ENCODE measurements at regions not wholly inside any gene's neighbourhood (a gene's known extent, or its start where the extent isn't known, plus 50 kb on each side); places are given as distances from the start of the nearest gene placed in this dataset.

- Mint-ChIP-seq H3K4me3 (no peak overlapping the region), H3K36me3 (ENCODE audit: low read depth) (no peaks in the 10 kb centered on the region), H3K9me3 (peaks cover 49% of the 10 kb centered on the region), H3K27ac (no peak overlapping the region), H3K4me1 (no peaks in the 10 kb centered on the region), H3K27me3 (ENCODE audit: low read depth) (no peaks in the 10 kb centered on the region)
- no peak for TF ChIP-seq CTCF (IDR thresholded peaks at IDR 0.05; ENCODE audit: unreplicated experiment in 3 of 3)
Observed at GRCh38 chr7:45998506-45998905, 77.4 kb upstream of the IGFBP3 start.

GRCh38 chr7:45993621-45994020 is 72.5 kb upstream of the IGFBP3 start:
- peaks cover 6% of the 10 kb centered on the region for H3K4me1 Mint-ChIP-seq
- TF ChIP-seq CTCF (IDR thresholded peaks at IDR 0.05; ENCODE audit: unreplicated experiment in 3 of 3): no peak
- H3K4me3 Mint-ChIP-seq: no peak overlapping the region
- H3K36me3 Mint-ChIP-seq (ENCODE audit: low read depth): no peaks in the 10 kb centered on the region
- H3K27me3 Mint-ChIP-seq (ENCODE audit: low read depth): no peaks in the 10 kb centered on the region
- no peak overlapping the region for H3K27ac Mint-ChIP-seq
- H3K9me3 Mint-ChIP-seq: peaks cover 35% of the 10 kb centered on the region

- Mint-ChIP-seq H3K27me3 (ENCODE audit: low read depth) (no peaks in the 10 kb centered on the region), H3K4me3 (no peak overlapping the region), H3K9me3 (peaks cover 28% of the 10 kb centered on the region), H3K36me3 (ENCODE audit: low read depth) (no peaks in the 10 kb centered on the region), H3K4me1 (peaks cover 6% of the 10 kb centered on the region), H3K27ac (peak overlapping the region in 2 of 3 experiments; percentile 31 to 74)
- no peak for TF ChIP-seq CTCF (IDR thresholded peaks at IDR 0.05; ENCODE audit: unreplicated experiment in 3 of 3)
Observed at GRCh38 chr7:45992826-45993225, 71.8 kb upstream of the IGFBP3 start.

- Mint-ChIP-seq H3K9me3 (peaks cover 10% of the 10 kb centered on the region), H3K36me3 (ENCODE audit: low read depth) (no peaks in the 10 kb centered on the region), H3K4me3 (no peak overlapping the region), H3K27me3 (ENCODE audit: low read depth) (no peaks in the 10 kb centered on the region), H3K4me1 (peaks cover 6% of the 10 kb centered on the region), H3K27ac (no peak overlapping the region)
- no peak for TF ChIP-seq CTCF (IDR thresholded peaks at IDR 0.05; ENCODE audit: unreplicated experiment in 3 of 3)
Observed at GRCh38 chr7:45990276-45990675, 69.2 kb upstream of the IGFBP3 start.

- Mint-ChIP-seq H3K4me1 (peaks cover 6% of the 10 kb centered on the region), H3K27me3 (ENCODE audit: low read depth) (no peaks in the 10 kb centered on the region), H3K9me3 (peaks cover 2% of the 10 kb centered on the region), H3K36me3 (ENCODE audit: low read depth) (no peaks in the 10 kb centered on the region), H3K27ac (no peak overlapping the region), H3K4me3 (no peak overlapping the region)
- TF ChIP-seq CTCF (IDR thresholded peaks at IDR 0.05; ENCODE audit: unreplicated experiment in 3 of 3): no peak
Observed at GRCh38 chr7:45988405-45989057, 67.5 kb upstream of the IGFBP3 start.

All from nephron (organoid).